ENCODE measurements at regions not wholly inside any gene's neighbourhood (a gene's known extent, or its start where the extent isn't known, plus 50 kb on each side); places are given as distances from the start of the nearest gene placed in this dataset.
"Not testable (repeated sequence)": the region's sequence is repeated elsewhere in the genome, so short reads cannot be mapped to it uniquely, and the experiment has no call there.

GRCh38 chr11:130526846-130527245 is 78.4 kb downstream of the ADAMTS15 start:
- no peak for DNase-seq

- DNase-seq, result peak; percentile 79
Measured at GRCh38 chr11:130527636-130528297, 79.3 kb downstream of the ADAMTS15 start.

GRCh38 chr11:130528298-130529261 is 80.1 kb downstream of the ADAMTS15 start:
- DNase-seq, result no peak

GRCh38 chr11:130529366-130529765 is 80.9 kb downstream of the ADAMTS15 start:
- no peak for DNase-seq

- no peak for DNase-seq
Measured at GRCh38 chr11:130531061-130531460, 82.6 kb downstream of the ADAMTS15 start.

- DNase-seq, result no peak
Measured at GRCh38 chr11:130533113-130533798, 84.8 kb downstream of the ADAMTS15 start.

GRCh38 chr11:130533871-130534270 is 85.4 kb downstream of the ADAMTS15 start:
- no peak for DNase-seq

GRCh38 chr11:130534551-130534950 is 86.1 kb downstream of the ADAMTS15 start:
- no peak for DNase-seq

GRCh38 chr11:130535520-130535919 is 87.1 kb downstream of the ADAMTS15 start:
- DNase-seq, result no peak

GRCh38 chr11:130536106-130537040 is 87.9 kb downstream of the ADAMTS15 start:
- DNase-seq, result no peak

- not testable (repeated sequence) for DNase-seq
Measured at GRCh38 chr11:130539680-130540079, 91.2 kb downstream of the ADAMTS15 start.

- no peak for DNase-seq
Measured at GRCh38 chr11:130544266-130544665, 95.8 kb downstream of the ADAMTS15 start.

- no peak for DNase-seq
Measured at GRCh38 chr11:130545449-130546072, 97.1 kb downstream of the ADAMTS15 start.

GRCh38 chr11:130546438-130546837 is 98.0 kb downstream of the ADAMTS15 start:
- no peak for DNase-seq

GRCh38 chr11:130546901-130547694 is 98.7 kb downstream of the ADAMTS15 start:
- no peak for DNase-seq

- no peak for DNase-seq
Measured at GRCh38 chr11:130547761-130548490, 99.5 kb downstream of the ADAMTS15 start.

- no peak for DNase-seq
Measured at GRCh38 chr11:130548491-130548833, 100.0 kb downstream of the ADAMTS15 start.

GRCh38 chr11:130549393-130549999 is 101.1 kb downstream of the ADAMTS15 start:
- DNase-seq, result no peak

- DNase-seq, result no peak
Measured at GRCh38 chr11:130550150-130550549, 101.7 kb downstream of the ADAMTS15 start.

- DNase-seq, result no peak
Measured at GRCh38 chr11:130550984-130551383, 102.5 kb downstream of the ADAMTS15 start.
